Osteocyte (in vitro differentiated cells): ENCODE measurements at regions not wholly inside any gene's neighbourhood (a gene's known extent, or its start where the extent isn't known, plus 50 kb on each side); places are given as distances from the start of the nearest gene placed in this dataset.
"Not testable (repeated sequence)": the region's sequence is repeated elsewhere in the genome, so short reads cannot be mapped to it uniquely, and the experiment has no call there.

Experiments
- DNase-seq: peaks from one replicate; pipeline ENCODE4 v3.0.0; 2021; ENCODE audit warnings: mixed read lengths; ENCODE audit not compliant: unreplicated experiment; ENCODE audit errors: extremely low spot score
- H3K27ac Mint-ChIP-seq: one replicate; pipeline ENCODE4 v1.8.0; 2021; ENCODE audit warnings: mild to moderate bottlenecking, mixed read lengths; ENCODE audit not compliant: unreplicated experiment
- H3K27me3 Mint-ChIP-seq: one replicate; pipeline ENCODE4 v1.8.0; 2021; ENCODE audit warnings: mixed read lengths; ENCODE audit not compliant: unreplicated experiment
- H3K36me3 Mint-ChIP-seq: one replicate; pipeline ENCODE4 v1.8.0; 2021; ENCODE audit warnings: mixed read lengths; ENCODE audit not compliant: unreplicated experiment
- H3K4me1 Mint-ChIP-seq: one replicate; pipeline ENCODE4 v1.8.0; 2021; ENCODE audit warnings: mixed read lengths; ENCODE audit not compliant: unreplicated experiment
- H3K4me3 Mint-ChIP-seq: one replicate; pipeline ENCODE4 v1.8.0; 2021; ENCODE audit warnings: mild to moderate bottlenecking, moderate library complexity, mixed read lengths; ENCODE audit not compliant: unreplicated experiment
- H3K9me3 Mint-ChIP-seq: one replicate; pipeline ENCODE4 v1.8.0; 2021; ENCODE audit warnings: mixed read lengths; ENCODE audit not compliant: unreplicated experiment
- TF ChIP-seq, protein P1 (sequence below): fragments of 200-600 bp; sonication (generic); IDR thresholded peaks from 2 replicates; pipeline ENCODE4 v1.5.0; 2021; ENCODE audit warnings: antibody characterized with exemption, mild to moderate bottlenecking, moderate library complexity

- DNase-seq = no peak
- Mint-ChIP-seq H3K27ac (no peak overlapping the region), H3K36me3 (no peaks in the 10 kb centered on the region), H3K4me3 (no peak overlapping the region), H3K9me3 (peaks cover 9% of the 10 kb centered on the region), H3K27me3 (peaks cover 42% of the 10 kb centered on the region), H3K4me1 (no peaks in the 10 kb centered on the region)
- TF ChIP-seq, protein P1, sequence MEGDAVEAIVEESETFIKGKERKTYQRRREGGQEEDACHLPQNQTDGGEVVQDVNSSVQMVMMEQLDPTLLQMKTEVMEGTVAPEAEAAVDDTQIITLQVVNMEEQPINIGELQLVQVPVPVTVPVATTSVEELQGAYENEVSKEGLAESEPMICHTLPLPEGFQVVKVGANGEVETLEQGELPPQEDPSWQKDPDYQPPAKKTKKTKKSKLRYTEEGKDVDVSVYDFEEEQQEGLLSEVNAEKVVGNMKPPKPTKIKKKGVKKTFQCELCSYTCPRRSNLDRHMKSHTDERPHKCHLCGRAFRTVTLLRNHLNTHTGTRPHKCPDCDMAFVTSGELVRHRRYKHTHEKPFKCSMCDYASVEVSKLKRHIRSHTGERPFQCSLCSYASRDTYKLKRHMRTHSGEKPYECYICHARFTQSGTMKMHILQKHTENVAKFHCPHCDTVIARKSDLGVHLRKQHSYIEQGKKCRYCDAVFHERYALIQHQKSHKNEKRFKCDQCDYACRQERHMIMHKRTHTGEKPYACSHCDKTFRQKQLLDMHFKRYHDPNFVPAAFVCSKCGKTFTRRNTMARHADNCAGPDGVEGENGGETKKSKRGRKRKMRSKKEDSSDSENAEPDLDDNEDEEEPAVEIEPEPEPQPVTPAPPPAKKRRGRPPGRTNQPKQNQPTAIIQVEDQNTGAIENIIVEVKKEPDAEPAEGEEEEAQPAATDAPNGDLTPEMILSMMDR = no peak
Measured at GRCh38 chr2:64931246-64932115, 57.7 kb upstream of the SLC1A4 start.

DNA sequence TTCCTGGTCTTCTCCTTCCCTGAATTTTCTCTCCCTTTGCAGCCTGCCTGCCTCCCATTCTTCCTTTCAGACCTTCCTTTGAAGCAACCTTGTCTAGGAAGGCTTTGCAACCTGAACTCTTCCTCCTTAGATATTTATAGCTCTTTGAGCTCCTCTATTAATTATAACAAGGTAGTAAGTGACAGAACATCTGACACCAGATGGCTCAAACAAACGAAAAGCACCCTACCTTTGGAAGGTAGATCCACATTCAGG, 57.2 kb upstream of the SLC1A4 start:
- Mint-ChIP-seq H3K4me1 (no peaks in the 10 kb centered on the region), H3K36me3 (no peaks in the 10 kb centered on the region), H3K9me3 (peaks cover 9% of the 10 kb centered on the region), H3K27ac (no peak overlapping the region), H3K27me3 (peaks cover 42% of the 10 kb centered on the region), H3K4me3 (no peak overlapping the region)
- TF ChIP-seq, protein P1 = no peak
- no peak for DNase-seq

GRCh38 chr2:64932371-64933216, 56.6 kb upstream of the SLC1A4 start:
- Mint-ChIP-seq H3K4me1 (no peaks in the 10 kb centered on the region), H3K36me3 (no peaks in the 10 kb centered on the region), H3K27me3 (peaks cover 42% of the 10 kb centered on the region), H3K27ac (no peak overlapping the region), H3K4me3 (no peak overlapping the region), H3K9me3 (peaks cover 9% of the 10 kb centered on the region)
- TF ChIP-seq, protein P1 = no peak
- DNase-seq = no peak

DNA sequence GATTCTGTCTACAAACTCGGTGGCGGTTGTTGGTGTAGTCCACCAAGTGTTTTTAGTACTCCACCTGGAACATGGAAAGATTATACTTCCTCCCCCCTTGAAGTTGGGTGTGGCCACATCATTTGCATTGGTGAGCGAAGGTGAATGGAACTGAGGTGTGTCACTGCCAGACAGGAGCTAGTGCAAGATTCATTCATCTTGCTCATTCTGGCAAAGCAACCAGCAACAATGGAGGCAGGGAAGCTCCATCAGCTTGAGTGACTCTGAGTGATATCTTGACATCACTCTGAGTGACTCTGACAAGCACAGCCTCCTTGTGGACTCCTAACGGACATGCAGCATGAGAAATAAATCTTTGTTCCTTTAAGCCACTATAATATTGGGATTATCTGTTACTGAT, 54.7 kb upstream of the SLC1A4 start:
- Mint-ChIP-seq H3K27ac (no peak overlapping the region), H3K27me3 (peaks cover 45% of the 10 kb centered on the region), H3K36me3 (no peaks in the 10 kb centered on the region), H3K4me1 (no peaks in the 10 kb centered on the region), H3K9me3 (peaks cover 9% of the 10 kb centered on the region), H3K4me3 (no peak overlapping the region)
- TF ChIP-seq, protein P1 = no peak
- no peak for DNase-seq

DNA sequence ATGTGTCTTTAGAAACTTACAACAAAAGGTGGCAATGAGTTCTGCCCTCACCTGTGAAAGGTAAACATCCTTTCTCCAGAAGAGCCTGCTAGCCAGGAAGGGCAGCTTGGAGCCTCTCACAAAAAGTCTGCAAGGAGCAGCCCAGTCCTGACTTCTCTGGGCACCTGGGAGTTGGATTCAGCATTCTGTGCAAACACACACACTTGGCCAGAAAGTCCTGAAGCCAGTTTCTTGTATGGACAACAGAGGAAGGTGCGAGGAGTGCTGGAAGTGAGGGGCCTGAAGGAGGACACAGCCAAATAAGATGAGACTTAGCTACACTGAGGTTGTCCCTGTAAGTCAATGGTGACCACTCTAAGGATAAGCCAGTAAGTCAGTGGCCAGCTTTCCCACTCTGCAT, 52.4 kb upstream of the SLC1A4 start:
- H3K4me3 Mint-ChIP-seq = no peak overlapping the region

DNA sequence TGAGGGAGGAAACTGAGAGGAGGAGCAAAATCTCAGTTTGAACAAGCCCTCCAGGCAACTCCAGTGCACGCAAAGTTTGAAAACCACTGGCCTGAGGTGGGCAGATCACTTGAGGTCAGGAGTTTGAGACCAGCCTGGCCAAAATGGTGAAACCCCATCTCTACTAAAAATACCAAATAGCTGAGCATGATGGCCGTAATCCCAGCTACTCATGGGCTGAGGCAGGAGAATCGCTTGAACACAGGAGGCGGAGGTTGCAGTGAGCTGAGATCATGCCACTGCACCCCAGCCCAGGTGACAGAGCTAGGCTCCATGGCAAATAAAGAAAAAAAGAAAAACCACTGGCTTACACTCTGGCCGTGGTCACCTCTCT, 51.9 kb upstream of the SLC1A4 start:
- not testable (repeated sequence) for H3K9me3 Mint-ChIP-seq, DNase-seq, H3K4me1 Mint-ChIP-seq, H3K27ac Mint-ChIP-seq, H3K4me3 Mint-ChIP-seq, H3K36me3 Mint-ChIP-seq
- H3K27me3 Mint-ChIP-seq = peaks cover 23% of the 10 kb centered on the region

More for the DNA sequence above, 52.4 kb upstream of the SLC1A4 start:
- Mint-ChIP-seq H3K9me3 (peaks cover 9% of the 10 kb centered on the region), H3K36me3 (no peaks in the 10 kb centered on the region), H3K27ac (no peak overlapping the region), H3K4me1 (no peaks in the 10 kb centered on the region), H3K27me3 (peaks cover 28% of the 10 kb centered on the region)
- no peak for DNase-seq
- TF ChIP-seq, protein P1 = no peak
